ENCODE measurements at regions not wholly inside any gene's neighbourhood (a gene's known extent, or its start where the extent isn't known, plus 50 kb on each side); places are given as distances from the start of the nearest gene placed in this dataset.

DNA sequence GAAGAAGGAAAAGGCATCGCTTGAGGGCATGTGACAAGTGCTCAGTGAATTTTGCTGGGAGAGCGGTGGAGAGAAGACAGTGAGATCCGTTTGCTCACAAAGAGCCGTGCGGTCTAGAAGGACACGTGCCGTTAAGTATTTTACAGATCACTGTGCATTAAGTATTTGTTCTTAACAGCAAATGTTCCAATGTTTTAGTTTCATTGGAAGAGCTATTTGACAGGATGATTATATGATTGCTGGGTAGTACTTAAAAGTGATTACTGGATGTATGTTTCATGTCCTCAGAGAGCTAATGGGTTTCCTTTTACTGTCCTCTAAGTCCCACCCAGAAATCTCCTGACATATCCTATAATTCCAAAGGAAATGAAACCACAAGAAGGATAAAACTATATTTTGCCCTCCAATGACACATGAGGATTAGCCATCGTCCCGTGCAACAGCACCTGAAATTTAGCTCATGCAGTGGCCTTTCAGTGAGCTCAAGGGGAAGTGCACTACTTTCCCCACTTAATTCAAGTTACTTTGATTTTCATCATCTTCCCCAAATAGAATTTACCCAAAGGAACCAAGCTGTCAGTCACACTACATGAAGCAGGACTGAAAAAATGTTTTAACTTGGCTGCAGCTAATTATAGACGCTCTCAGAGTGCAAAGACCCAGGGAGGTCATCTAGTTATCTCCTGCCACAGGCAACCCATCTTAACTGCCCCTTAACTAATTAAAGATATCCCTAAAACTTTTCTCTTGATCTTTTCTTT, 80.3 kb downstream of the KLF6 start:
- Histone ChIP-seq H3K14ac (replicated peaks; ENCODE audit: low read depth, low read length) (no peak overlapping the region), H2AFZ (replicated peaks; ENCODE audit: low read length, poor library complexity) (no peak overlapping the region), H4K8ac (ENCODE audit: low read depth in 2 of 2, low read length in 2 of 2) (no peak overlapping the region), H2BK20ac (ENCODE audit: low read depth, low read length) (no peak overlapping the region), H3K9me3 (ENCODE audit: control insufficient read depth, insufficient read depth, low read length) (no peaks in the 10 kb centered on the region), H4K5ac (ENCODE audit: low read depth, low read length) (no peak overlapping the region), H3K36me3 (ENCODE audit: control insufficient read depth, insufficient read depth, low read length) (no peaks in the 10 kb centered on the region), H3K4me3 (ENCODE audit: insufficient read depth, low read depth, low read length) (no peak overlapping the region), H3K56ac (ENCODE audit: extremely low read depth, insufficient read depth, low read length) (no peak overlapping the region), H3K4ac (ENCODE audit: low read depth, low read length) (no peak overlapping the region), H2BK15ac (ENCODE audit: low read depth, low read length) (no peak overlapping the region), H4K91ac (ENCODE audit: insufficient read depth, low read depth, low read length) (no peak overlapping the region), H3K4me1 (ENCODE audit: control insufficient read depth, insufficient read depth, low read length) (no peaks in the 10 kb centered on the region), H4K20me1 (ENCODE audit: insufficient read depth, low read length) (no peaks in the 10 kb centered on the region), H3K27me3 (ENCODE audit: control insufficient read depth, insufficient read depth, low read length) (no peaks in the 10 kb centered on the region; the same call in 1 of the 2 replicates), H3K9ac (ENCODE audit: low read depth, low read length) (no peak overlapping the region), H3K4me2 (ENCODE audit: low read depth, low read length) (no peak overlapping the region), H3K9me1 (ENCODE audit: insufficient read depth, low read length) (0 out of 2 replicates have a peak, but pooled peaks cover 4% of the 10 kb centered on the region), H3K18ac (ENCODE audit: low read depth, low read length) (no peak overlapping the region), H2BK120ac (ENCODE audit: low read depth, low read length) (no peak overlapping the region), H3K27ac (ENCODE audit: insufficient read depth, low read length) (no peak overlapping the region), H2AK9ac (replicated peaks; ENCODE audit: low read depth, low read length, poor library complexity) (no peak overlapping the region), H2AK5ac (ENCODE audit: low read depth, low read length) (no peak overlapping the region), H3K23ac (ENCODE audit: low read depth, low read length) (no peak overlapping the region), H2BK5ac (ENCODE audit: low read depth, low read length, poor library complexity, severe bottlenecking) (no peak overlapping the region), H3K79me1 (ENCODE audit: low read depth in 1 of 2, low read length in 2 of 2) (no peaks in the 10 kb centered on the region)
- DNase-seq (no peak), ATAC-seq (ENCODE audit: low read depth) (no peak)
- dilution Hi-C loops (cut with HindIII; ENCODE audit: low sequenced_read_pairs, unreplicated experiment): no loop called here
- ChIA-PET CTCF (no interaction called here), POLR2A (ENCODE audit: unreplicated experiment) (no interaction called here)
- TF ChIP-seq, protein P1, sequence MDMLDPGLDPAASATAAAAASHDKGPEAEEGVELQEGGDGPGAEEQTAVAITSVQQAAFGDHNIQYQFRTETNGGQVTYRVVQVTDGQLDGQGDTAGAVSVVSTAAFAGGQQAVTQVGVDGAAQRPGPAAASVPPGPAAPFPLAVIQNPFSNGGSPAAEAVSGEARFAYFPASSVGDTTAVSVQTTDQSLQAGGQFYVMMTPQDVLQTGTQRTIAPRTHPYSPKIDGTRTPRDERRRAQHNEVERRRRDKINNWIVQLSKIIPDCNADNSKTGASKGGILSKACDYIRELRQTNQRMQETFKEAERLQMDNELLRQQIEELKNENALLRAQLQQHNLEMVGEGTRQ (IDR thresholded peaks at IDR 0.05; ENCODE audit: low read depth, low read length): no peak
- no peak for TF ChIP-seq MAFK (IDR thresholded peaks at IDR 0.05; ENCODE audit: low read depth, low read length)
- TF ChIP-seq RAD21 (IDR thresholded peaks at IDR 0.05; ENCODE audit: low read length): no peak
- no peak for TF ChIP-seq SMC3 (IDR thresholded peaks at IDR 0.05; ENCODE audit: low read depth, low read length)
- no peak for TF ChIP-seq BHLHE40 (IDR thresholded peaks at IDR 0.05; ENCODE audit: low read depth, low read length)
- in situ Hi-C loops (cut with MboI; ENCODE audit: low sequenced_read_pairs): no loop called here
- intact Hi-C loops (cut with micrococcal nuclease): no loop called here
- BruUV-seq (replicated peaks): no TSS peak
- 94% methylated on average over 9 of the region's 10 CpGs; no CpG with 5 or more reads in 1 of the 2 experiments for WGBS, 2 experiments (ENCODE audit: extremely low coverage in 2 of 2, insufficient read length in 1 of 2)
